ENCODE measurements at regions not wholly inside any gene's neighbourhood (a gene's known extent, or its start where the extent isn't known, plus 50 kb on each side); places are given as distances from the start of the nearest gene placed in this dataset.

DNA sequence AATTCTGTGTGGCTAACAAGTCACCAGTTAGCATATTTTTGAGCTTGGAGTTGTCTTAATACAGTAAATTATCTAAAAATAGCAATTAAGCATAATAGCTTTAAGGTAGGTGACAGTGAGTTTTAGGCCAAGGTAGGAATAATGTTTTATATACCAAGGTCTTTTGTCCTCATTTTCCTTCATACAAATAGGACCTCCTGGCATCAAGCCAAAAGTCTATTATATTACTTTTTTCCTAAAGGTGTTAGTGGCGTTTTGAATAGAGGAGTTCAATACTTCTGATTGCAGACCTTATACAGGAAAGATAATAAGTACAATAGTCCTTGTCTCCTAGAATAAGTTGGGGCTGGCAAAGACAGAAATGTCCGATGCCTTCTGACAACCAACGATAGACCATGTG is 2277.7 kb downstream of the TP53TG3F start:
- Mint-ChIP-seq H3K36me3 (ENCODE audit: low read depth) (no peaks in the 10 kb centered on the region), H3K4me1 (ENCODE audit: low read depth) (no peaks in the 10 kb centered on the region), H3K27ac (no peak overlapping the region), H3K27me3 (no peaks in the 10 kb centered on the region), H3K9me3 (peaks cover 58% of the 10 kb centered on the region), H3K4me3 (no peak overlapping the region)

DNA sequence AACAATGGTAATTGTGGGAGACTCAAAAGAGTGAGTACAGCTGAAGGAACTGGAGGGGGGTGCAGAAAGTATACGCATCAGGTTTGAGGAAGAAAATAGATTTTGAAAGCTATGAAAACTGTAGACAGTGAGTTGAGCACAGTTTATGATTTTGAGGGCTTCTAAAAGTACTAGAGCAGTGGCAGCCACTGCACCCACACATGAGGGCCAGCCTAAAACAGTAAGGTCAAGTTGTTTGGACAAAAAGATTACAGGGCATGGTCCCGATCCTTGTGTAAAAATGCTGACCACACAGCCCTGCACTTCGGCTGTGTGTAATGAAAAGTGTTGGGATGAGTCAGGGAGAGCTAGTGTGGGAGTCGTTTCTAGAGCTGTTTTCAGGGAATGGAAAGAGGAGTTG is 2282.1 kb downstream of the TP53TG3F start:
- H3K9me3 Mint-ChIP-seq: peaks cover 71% of the 10 kb centered on the region
- H3K36me3 Mint-ChIP-seq (ENCODE audit: low read depth): no peaks in the 10 kb centered on the region
- H3K27me3 Mint-ChIP-seq: no peaks in the 10 kb centered on the region
- H3K4me3 Mint-ChIP-seq: no peak overlapping the region
- no peak overlapping the region for H3K27ac Mint-ChIP-seq
- no peaks in the 10 kb centered on the region for H3K4me1 Mint-ChIP-seq (ENCODE audit: low read depth)

DNA sequence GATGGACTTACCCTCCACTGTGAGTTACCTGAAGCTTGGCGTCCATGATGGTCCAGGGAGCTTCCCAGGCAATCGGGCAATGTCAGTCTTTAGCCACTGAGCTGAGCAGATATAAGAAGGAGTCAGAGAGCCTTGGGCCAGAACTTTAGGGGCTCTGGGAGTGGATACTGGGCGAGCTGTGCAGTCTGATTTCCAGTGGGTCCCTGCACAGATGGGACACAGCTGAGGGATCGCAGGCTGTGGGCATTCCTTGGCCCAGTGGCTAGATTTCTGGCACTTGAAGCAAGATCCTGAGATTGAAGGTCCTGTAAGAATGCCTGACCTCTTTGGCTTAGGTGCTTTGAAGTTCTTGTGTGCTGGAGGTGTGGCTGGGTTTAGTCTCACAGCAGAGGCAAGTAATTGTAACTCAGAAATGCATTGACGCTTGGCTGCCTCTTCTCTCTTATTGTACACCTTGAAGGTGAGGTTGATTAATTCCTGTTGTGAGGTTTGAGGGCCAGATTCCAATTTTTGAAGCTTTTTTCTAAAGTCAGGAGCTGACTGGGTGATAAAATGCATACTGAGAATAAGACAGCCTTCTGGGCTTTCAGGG is 2283.8 kb downstream of the TP53TG3F start:
- Mint-ChIP-seq H3K27ac (no peak overlapping the region), H3K4me3 (no peak overlapping the region), H3K4me1 (ENCODE audit: low read depth) (no peaks in the 10 kb centered on the region), H3K27me3 (no peaks in the 10 kb centered on the region), H3K36me3 (ENCODE audit: low read depth) (no peaks in the 10 kb centered on the region), H3K9me3 (peaks cover 70% of the 10 kb centered on the region)

- no peaks in the 10 kb centered on the region for H3K4me1 Mint-ChIP-seq (ENCODE audit: low read depth)
- H3K9me3 Mint-ChIP-seq: peaks cover 61% of the 10 kb centered on the region
- H3K36me3 Mint-ChIP-seq (ENCODE audit: low read depth): no peaks in the 10 kb centered on the region
- no peaks in the 10 kb centered on the region for H3K27me3 Mint-ChIP-seq
- H3K4me3 Mint-ChIP-seq: no peak overlapping the region
- no peak overlapping the region for H3K27ac Mint-ChIP-seq
These were observed 2284.7 kb downstream of the TP53TG3F start for GRCh38 chr16:35744084-35744483.

DNA sequence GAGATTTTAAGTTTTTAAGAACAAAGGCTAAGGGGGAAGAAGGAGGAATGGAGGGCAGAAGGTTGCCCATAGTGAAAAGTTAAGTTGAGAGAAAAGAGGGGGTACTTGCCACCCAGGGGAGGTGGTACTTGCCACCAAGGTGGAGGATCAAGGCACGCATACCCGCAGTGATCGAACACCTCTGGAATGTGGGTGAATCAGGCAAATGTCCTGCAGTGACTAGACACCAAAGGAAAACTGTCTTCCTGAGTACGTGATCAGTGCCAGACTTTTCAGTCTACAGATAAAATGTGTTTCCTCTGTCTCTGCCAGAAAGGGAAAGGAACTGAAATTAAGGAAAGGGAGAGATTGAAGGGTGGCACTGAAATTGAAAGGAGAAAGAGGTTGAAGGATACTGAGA is 2285.3 kb downstream of the TP53TG3F start:
- H3K4me3 Mint-ChIP-seq: no peak overlapping the region
- no peaks in the 10 kb centered on the region for H3K27me3 Mint-ChIP-seq
- H3K9me3 Mint-ChIP-seq: peaks cover 55% of the 10 kb centered on the region
- no peaks in the 10 kb centered on the region for H3K36me3 Mint-ChIP-seq (ENCODE audit: low read depth)
- H3K4me1 Mint-ChIP-seq (ENCODE audit: low read depth): no peaks in the 10 kb centered on the region
- no peak overlapping the region for H3K27ac Mint-ChIP-seq

DNA sequence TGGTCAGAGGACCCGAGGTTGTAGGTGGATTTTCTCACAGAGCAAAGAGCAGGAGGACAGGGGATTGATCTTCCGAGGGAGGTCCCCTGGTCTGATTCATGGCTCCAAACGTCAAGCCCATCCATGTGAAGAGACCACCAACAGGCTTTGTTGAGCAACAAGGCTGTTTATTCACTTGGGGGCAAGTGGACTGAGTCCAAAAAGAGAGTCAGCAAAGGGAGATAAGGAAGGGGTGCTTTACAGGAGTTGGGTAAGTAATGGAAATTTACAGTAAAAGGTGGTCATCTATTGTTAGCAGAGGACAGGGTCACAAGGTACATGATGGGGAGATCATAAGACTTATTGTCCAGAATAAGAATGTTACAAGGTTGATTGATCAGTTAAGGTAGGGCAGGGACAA is 2285.8 kb downstream of the TP53TG3F start:
- Mint-ChIP-seq H3K4me3 (no peak overlapping the region), H3K9me3 (peaks cover 50% of the 10 kb centered on the region), H3K27ac (no peak overlapping the region), H3K36me3 (ENCODE audit: low read depth) (no peaks in the 10 kb centered on the region), H3K4me1 (ENCODE audit: low read depth) (no peaks in the 10 kb centered on the region), H3K27me3 (no peaks in the 10 kb centered on the region)

DNA sequence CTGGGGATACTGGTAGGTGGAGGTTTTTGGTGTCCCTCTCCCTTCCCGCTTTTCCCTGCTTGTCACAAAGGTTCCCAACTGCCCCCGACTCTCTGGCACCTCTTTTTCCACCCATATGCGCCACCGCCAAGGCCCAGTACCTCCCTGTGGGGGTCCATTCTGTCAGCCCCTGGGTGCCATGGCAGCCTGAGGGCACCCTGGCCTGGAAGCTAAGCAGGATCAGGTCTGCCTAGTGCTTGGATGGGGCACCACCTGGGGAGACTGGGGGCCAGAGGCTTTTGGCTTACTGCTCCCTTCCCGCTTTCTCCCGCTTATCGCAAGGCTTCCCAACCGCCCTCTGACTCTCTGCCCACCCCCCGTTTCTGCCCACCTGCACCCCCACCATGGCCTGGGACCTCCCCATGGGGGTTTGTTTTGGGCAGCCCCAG is 2286.4 kb downstream of the TP53TG3F start:
- Mint-ChIP-seq H3K9me3 (peaks cover 43% of the 10 kb centered on the region), H3K27me3 (no peaks in the 10 kb centered on the region), H3K27ac (no peak overlapping the region), H3K36me3 (ENCODE audit: low read depth) (no peaks in the 10 kb centered on the region), H3K4me3 (no peak overlapping the region), H3K4me1 (ENCODE audit: low read depth) (no peaks in the 10 kb centered on the region)

DNA sequence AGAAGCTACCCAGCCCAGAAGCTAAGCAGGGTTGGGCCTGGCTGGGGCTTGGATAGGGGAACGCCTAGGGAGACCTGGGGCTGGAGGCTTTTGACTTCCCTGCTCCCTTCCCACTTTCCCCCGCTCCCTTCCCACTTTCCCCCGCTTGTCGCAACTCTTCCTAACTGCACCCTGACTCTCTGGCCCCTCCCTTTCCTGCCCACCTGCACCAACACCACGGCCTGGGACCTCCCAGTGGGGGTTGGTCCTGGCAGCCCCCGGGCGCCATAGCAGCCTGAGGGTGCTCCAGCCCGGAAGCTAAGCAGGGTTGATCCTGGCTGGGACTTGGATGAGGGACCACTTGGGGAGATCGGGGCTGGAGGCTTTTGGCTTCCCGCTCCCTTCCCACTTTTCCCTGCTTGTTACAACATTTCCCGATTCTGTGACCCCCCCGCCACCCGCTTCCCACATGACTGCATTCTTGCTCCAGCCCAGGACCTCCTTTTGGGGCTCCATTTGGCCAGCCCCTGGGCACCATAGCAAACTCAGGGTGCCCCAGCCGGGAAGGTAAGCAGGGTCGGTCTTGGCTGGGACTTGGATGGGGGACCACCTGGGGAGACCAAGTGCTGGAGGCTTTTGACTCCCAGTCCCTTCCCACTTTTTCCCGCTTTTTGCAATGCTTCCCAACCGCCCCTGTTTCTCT is 2287.0 kb downstream of the TP53TG3F start:
- Mint-ChIP-seq H3K27me3 (no peaks in the 10 kb centered on the region), H3K9me3 (peaks cover 38% of the 10 kb centered on the region), H3K27ac (no peak overlapping the region), H3K4me3 (no peak overlapping the region), H3K4me1 (ENCODE audit: low read depth) (no peaks in the 10 kb centered on the region), H3K36me3 (ENCODE audit: low read depth) (no peaks in the 10 kb centered on the region)

- Mint-ChIP-seq H3K27me3 (no peaks in the 10 kb centered on the region), H3K4me1 (ENCODE audit: low read depth) (no peaks in the 10 kb centered on the region), H3K9me3 (peaks cover 31% of the 10 kb centered on the region), H3K36me3 (ENCODE audit: low read depth) (no peaks in the 10 kb centered on the region), H3K4me3 (no peak overlapping the region), H3K27ac (no peak overlapping the region)
These were observed 2287.7 kb downstream of the TP53TG3F start for GRCh38 chr16:35746963-35747657.

DNA sequence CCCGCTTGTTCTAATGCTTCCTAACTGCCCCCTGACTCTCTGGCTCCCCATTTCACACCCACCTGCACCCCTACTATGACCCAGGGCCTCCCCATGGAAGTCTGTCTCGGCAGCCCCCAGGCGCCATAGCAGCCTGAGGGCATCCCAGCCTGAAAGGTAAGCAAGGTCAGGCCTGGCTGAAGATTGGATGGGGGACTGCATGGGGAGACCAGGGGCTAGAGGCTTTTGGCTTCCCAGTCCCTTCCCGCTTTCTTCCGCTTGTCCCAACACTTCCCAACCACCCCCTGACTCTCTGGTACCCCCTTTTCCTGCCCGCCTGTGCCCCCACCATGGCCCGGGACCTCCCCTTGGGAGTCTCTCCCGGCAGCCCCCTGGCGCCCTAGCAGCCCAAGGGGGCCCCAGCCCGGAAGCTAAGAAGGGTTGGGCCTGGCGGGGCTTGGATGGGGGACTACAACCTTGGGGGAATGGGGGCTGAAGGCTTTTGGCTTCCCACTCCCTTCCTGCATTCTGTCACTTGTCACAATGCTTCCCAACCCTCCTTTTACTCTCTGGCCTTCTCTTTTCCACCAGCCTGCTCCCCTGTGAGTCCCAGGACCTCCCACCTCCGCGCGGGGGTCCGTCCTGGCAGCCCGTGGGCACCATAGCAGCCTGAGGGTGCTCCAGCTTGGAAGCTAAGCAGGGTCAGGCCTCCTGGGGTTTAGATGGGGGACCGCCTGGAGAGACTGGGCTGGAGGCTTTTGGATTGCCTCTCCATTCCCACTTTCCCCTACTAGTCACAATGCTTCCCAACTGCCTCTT is 2288.4 kb downstream of the TP53TG3F start:
- H3K4me3 Mint-ChIP-seq: no peak overlapping the region
- no peaks in the 10 kb centered on the region for H3K27me3 Mint-ChIP-seq
- no peaks in the 10 kb centered on the region for H3K4me1 Mint-ChIP-seq (ENCODE audit: low read depth)
- H3K9me3 Mint-ChIP-seq: peaks cover 23% of the 10 kb centered on the region
- H3K36me3 Mint-ChIP-seq (ENCODE audit: low read depth): no peaks in the 10 kb centered on the region
- H3K27ac Mint-ChIP-seq: no peak overlapping the region

DNA sequence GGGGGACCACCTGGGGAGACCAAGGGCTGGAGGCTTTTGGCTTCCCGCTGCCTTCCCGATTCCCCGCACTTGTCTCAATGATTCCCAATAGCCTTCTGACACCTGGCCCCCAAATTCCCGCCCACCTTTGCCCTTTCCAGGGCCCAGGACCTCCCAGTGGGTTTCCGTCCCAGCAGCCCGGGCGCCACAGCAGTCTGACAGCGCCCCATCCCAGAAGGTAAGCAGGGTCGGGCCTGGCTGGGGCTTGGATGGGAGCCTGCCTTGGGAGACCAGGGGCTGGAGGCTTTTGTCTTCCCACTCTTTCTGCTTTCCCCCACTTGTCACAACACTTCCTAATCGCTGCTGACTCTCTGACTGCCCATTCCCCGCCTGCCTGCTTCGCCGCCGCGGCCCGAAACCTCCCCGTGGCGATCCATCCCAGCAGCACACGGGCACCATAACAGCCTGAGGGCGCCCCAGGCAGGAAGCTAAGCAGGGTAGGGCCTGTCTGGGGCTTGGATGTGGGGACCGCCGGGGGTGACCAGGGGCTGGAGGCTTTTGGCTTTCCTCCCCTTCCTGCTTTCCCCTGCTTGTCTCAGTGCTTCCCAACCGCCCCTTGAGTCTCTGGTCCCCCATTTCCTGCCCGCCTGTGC is 2289.3 kb downstream of the TP53TG3F start:
- Mint-ChIP-seq H3K9me3 (peaks cover 18% of the 10 kb centered on the region), H3K27ac (no peak overlapping the region), H3K27me3 (no peaks in the 10 kb centered on the region), H3K36me3 (ENCODE audit: low read depth) (no peaks in the 10 kb centered on the region), H3K4me3 (no peak overlapping the region), H3K4me1 (ENCODE audit: low read depth) (no peaks in the 10 kb centered on the region)

- Mint-ChIP-seq H3K27me3 (no peaks in the 10 kb centered on the region), H3K27ac (no peak overlapping the region), H3K4me3 (no peak overlapping the region), H3K9me3 (peaks cover 10% of the 10 kb centered on the region), H3K36me3 (ENCODE audit: low read depth) (no peaks in the 10 kb centered on the region), H3K4me1 (ENCODE audit: low read depth) (no peaks in the 10 kb centered on the region)
These were observed 2290.1 kb downstream of the TP53TG3F start for GRCh38 chr16:35749253-35750141.

- H3K4me3 Mint-ChIP-seq: no peak overlapping the region
- peaks cover 3% of the 10 kb centered on the region for H3K9me3 Mint-ChIP-seq
- no peaks in the 10 kb centered on the region for H3K4me1 Mint-ChIP-seq (ENCODE audit: low read depth)
These were observed 2290.8 kb downstream of the TP53TG3F start for GRCh38 chr16:35750157-35750689.

GRCh38 chr16:35750701-35751104 is 2291.3 kb downstream of the TP53TG3F start:
- Mint-ChIP-seq H3K4me3 (no peak overlapping the region), H3K4me1 (ENCODE audit: low read depth) (no peaks in the 10 kb centered on the region), H3K27me3 (no peaks in the 10 kb centered on the region), H3K27ac (no peak overlapping the region), H3K9me3 (peaks cover 5% of the 10 kb centered on the region), H3K36me3 (ENCODE audit: low read depth) (peaks cover 5% of the 10 kb centered on the region)

More at GRCh38 chr16:35750157-35750689, 2290.8 kb downstream of the TP53TG3F start:
- no peak overlapping the region for H3K27ac Mint-ChIP-seq
- peaks cover 1% of the 10 kb centered on the region for H3K36me3 Mint-ChIP-seq (ENCODE audit: low read depth)
- no peaks in the 10 kb centered on the region for H3K27me3 Mint-ChIP-seq

Measured in stimulated activated naive CD8-positive, alpha-beta T cell treated with anti-CD3 and anti-CD28 coated beads, Interleukin-15, Interleukin-2, amounts not matched to agents 100 ng/mL and 50 ng/mL, for 24 hours (primary cell).